HuH-7 (cell line): ENCODE measurements at regions not wholly inside any gene's neighbourhood (a gene's known extent, or its start where the extent isn't known, plus 50 kb on each side); places are given as distances from the start of the nearest gene placed in this dataset.

Experiments
- DNase-seq: peaks from one replicate; pipeline ENCODE4 v3.0.0; 2011; ENCODE audit warnings: low spot score

DNA sequence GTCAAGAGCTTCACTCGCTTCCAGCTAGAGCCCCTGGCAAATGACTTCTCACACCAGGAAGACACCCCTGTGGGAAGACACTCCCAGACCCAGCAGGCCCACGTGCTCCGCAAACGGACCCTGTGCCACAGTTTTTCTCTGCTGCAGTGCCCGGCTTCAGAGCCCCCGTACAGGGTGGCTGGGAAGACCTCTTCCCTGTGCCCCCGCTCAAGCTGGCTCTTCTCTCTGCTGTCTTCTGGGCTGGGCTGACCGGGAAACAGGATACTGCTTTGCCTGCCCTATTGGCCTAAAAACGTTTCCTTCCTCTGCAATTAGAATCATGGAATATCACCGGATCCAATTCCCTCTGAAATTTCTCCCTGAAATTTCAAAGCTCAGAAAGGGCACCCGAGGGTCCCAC is 63.7 kb upstream of the CRHR1 start:
- no peak for DNase-seq

DNA sequence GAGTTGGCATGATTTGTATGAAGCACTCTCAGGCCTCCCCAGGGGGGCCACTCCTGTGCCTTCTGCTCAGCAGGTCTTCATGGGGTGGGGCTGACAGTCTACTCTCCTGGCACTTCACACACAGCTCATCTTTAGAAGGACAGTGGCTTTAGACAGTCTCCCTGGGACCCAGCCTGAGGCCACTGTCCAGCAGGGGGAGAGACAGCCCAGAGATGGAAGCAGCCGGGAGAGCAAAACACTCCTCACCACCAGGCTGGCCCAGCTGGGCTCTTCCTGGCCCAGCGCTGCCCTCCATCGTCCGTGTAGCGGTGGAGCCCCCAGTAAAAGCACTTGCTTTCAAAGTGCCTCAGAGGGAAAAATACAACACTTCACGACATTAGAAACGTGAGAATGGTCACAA is 62.0 kb upstream of the CRHR1 start:
- DNase-seq: peak; percentile 70

DNA sequence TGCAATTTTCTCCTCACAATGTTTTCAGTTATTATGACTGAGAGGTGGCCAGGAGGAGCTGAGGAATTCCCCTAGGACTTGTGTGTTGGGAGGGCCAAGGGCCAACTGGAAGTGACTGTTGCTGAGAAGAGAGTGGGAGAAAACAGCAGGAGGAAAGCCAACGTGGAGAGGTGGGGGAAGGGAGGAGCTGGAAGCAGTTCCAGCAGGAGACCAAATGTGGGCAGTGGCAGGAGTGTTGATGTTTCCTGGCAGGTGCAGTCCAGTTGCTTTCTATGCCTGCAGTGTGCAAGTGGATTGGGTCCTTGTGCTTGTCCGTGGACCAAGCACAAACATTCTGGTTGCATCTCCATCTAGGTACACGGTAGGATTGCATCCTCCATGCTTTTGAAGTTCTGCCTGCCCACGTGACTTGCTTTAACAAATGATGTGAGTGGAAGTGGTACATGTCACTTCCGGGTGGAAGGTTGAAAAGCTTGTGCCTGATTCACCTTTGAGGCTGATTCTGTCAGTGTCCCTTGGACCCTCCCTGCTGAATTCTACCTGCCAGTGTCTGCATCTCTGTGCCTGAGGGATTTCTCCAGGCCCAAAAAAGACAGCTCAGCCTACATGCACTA is 54.7 kb upstream of the CRHR1 start:
- no peak for DNase-seq

DNA sequence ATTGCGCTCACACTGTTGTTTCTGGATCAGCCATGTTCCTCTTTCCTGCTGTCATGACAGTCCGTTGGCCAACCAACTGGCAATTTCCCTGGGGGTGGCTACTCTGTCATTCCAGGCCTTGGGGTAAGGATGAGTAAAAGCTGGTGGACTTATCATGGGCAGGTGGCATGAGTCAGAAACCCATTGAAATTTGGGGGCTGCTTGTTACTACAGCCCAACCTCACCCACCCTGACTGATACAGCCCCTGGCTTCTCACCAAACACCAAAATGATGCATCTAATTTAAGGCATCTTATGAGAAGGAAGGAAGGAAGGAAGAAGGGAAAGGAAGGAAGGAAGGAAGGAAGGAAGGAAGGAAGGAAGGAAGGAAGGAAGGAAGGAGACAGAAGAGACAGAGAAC is 53.9 kb upstream of the CRHR1 start:
- DNase-seq: no peak

DNA sequence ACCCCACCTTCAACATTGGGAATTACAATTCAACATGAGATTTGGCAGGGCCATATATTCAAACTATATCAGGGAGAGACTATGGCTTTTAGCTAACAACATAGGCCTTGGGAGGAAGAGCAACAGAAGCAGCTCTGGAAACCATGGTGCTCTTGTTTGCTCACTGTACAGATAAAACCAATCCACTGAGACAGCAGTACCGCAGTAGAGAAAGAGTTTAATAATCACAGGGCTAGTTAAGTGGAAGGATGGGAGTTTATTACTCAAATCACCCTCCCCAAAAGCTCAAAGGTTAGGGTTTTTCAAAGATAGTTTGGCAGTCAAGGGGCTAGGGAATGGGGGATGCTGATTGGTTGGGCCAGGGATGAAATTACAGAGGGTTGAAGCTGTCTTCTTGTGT is 52.7 kb upstream of the CRHR1 start:
- no peak for DNase-seq

DNA sequence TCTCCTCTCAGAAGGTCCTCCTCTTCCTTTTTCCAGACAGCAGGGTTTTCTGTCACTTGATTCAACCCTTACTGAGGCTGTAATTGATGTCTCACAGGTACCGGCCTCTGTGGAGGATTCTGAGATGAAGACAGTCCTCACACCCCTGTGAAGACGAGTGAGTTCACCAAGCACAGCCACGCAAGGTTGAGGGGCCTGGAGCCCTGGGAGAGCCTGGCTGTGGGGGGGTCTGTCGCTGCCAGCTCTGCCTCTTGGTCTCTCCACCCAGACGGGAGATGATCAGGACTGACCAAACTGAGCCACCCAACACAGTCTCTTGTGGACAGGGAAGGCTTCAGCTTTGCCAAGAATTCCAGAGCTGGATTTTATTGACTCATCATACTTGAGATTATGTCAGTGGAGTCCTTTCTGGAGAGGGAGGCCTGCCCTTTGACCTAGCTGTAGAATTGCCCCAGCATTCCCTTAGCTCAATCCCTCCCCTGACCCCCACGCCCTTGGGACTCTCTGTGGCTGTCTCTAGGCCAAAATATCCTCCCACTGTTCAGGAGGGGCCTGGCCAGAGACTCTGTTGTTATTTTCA is 51.1 kb upstream of the CRHR1 start:
- DNase-seq: no peak

DNA sequence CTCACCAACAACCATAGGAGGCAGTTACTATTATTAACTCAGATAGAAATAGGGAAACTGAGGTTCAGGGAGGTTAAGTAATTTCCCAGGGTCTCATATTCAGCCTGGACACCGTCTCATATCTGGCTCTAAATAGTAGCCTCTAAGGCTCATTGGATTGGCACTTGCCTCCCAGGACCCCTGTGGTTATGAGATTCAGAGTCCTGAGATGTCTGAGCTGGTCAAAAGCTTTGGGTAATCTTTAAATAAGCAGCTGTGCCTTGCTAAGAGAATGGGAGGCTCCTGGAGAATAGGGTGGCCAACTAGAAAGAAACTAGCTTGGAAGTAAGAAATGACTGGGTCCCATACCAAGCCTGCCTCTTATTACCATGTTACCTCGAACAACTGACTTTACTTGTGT is 50.3 kb upstream of the CRHR1 start:
- DNase-seq: no peak
